ENCODE measurements at regions not wholly inside any gene's neighbourhood (a gene's known extent, or its start where the extent isn't known, plus 50 kb on each side); places are given as distances from the start of the nearest gene placed in this dataset.

DNA sequence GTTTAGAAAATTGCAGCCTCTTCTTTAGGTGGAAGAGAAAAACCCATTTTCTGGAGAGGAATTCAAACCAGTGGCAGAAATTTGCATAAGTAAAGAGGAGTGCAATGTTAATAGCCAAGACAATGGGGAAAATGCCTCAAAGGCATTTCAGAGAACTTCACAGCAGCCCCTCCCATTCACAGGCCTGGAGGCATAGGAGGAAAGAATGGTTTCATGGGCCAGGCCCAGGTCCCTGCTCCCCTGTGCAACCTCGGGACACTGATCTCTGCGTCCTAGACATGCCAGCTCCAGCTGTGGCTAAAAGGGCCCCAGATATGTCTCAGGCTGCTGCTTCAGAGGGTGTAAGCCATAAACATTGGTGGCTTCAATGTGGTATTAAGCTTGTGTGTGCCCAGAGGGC lies 161.8 kb upstream of the CENPE start:
- TF ChIP-seq, protein P1, sequence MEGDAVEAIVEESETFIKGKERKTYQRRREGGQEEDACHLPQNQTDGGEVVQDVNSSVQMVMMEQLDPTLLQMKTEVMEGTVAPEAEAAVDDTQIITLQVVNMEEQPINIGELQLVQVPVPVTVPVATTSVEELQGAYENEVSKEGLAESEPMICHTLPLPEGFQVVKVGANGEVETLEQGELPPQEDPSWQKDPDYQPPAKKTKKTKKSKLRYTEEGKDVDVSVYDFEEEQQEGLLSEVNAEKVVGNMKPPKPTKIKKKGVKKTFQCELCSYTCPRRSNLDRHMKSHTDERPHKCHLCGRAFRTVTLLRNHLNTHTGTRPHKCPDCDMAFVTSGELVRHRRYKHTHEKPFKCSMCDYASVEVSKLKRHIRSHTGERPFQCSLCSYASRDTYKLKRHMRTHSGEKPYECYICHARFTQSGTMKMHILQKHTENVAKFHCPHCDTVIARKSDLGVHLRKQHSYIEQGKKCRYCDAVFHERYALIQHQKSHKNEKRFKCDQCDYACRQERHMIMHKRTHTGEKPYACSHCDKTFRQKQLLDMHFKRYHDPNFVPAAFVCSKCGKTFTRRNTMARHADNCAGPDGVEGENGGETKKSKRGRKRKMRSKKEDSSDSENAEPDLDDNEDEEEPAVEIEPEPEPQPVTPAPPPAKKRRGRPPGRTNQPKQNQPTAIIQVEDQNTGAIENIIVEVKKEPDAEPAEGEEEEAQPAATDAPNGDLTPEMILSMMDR (IDR thresholded peaks at IDR 0.05) = no peak
- Histone ChIP-seq H3K27ac (no peak overlapping the region), H3K4me1 (no peaks in the 10 kb centered on the region), H3K36me3 (no peaks in the 10 kb centered on the region), H3K27me3 (no peaks in the 10 kb centered on the region), H3K9me3 (no peaks in the 10 kb centered on the region), H3K4me3 (no peak overlapping the region)
- no peak for ATAC-seq
- no peak for DNase-seq
- intact Hi-C loops (cut with DNase I) = no loop called here
- 78 to 95% methylated on average over 2 of the region's 2 CpGs for WGBS, 2 donors
- no peak for FAIRE-seq

DNA sequence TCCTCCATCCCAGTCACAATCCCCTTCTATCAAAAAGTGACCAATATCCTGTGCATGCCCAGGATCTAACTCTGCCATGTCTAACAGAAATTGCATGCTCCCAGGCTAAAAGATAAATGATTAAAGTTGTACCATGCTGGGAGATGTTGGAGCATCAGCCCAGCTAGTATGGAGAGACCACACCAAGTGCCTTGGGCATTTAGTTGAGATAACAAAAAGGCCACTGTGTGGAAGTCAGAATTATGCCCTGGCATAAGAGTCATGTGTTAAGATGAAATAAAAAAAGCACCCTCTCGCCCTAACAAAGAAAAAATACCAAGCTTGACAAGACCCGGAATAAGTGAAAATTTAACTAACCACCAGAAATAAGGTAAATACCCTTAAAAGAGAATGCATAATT lies 155.9 kb upstream of the CENPE start:
- FAIRE-seq (no peak), DNase-seq (no peak), ATAC-seq (no peak)
- Histone ChIP-seq H3K27me3 (no peaks in the 10 kb centered on the region), H3K4me3 (no peak overlapping the region), H3K36me3 (no peaks in the 10 kb centered on the region), H3K9me3 (no peaks in the 10 kb centered on the region), H3K4me1 (no peaks in the 10 kb centered on the region), H3K27ac (no peak overlapping the region)
- intact Hi-C loops (cut with DNase I) = no loop called here
- WGBS, 2 donors = 60 to 80% methylated on average over 2 of the region's 2 CpGs
- TF ChIP-seq, protein P1 (IDR thresholded peaks at IDR 0.05) = no peak

DNA sequence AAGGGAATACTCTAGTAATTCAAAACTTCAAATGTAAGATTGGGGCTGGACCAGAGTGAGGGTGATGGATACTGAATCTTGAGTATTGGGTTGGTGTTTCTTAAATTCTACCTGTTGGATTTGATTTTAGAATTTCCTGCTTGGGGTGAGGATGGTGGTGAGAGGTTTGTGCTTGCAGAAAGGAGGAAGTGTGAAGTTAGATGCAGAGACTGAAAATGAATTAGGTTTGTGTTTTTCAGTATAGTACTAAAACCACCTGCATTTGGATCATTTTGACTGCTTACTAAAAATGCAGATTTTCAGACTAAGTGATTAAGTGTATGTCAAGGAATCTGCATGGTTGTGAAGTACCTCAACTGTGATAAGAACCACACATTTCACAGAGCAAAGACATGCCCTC lies 131.5 kb upstream of the CENPE start:
- no peaks in the 10 kb centered on the region for H3K36me3 ChIP-seq
- ATAC-seq (no peak), FAIRE-seq (no peak), DNase-seq (no peak)
- H3K4me3 ChIP-seq = no peak overlapping the region
- H3K27me3 ChIP-seq = no peaks in the 10 kb centered on the region
- no peaks in the 10 kb centered on the region for H3K9me3 ChIP-seq
- intact Hi-C loops (cut with DNase I) = no loop called here
- TF ChIP-seq, protein P1 (IDR thresholded peaks at IDR 0.05) = no peak
- no peak overlapping the region for H3K27ac ChIP-seq
- no peaks in the 10 kb centered on the region for H3K4me1 ChIP-seq

DNA sequence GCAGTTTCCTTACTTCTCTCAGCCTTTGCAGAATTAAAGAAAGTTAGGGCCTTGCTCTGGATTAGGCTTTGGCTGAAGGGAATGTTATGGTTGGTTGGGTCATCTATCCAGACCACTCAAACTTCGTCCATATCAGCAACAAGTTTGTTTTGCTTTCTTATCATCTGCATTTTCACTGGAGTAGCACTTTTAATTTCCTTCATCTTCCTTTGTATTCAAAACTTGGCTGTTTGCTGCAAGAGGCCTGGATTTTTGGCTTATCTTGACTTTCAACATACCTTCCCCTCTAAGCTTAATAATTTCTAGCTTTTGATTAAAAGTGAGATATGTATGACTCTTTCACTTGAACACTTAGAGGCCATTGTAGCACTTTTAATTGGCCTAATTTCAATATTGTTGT lies 126.7 kb upstream of the CENPE start:
- TF ChIP-seq, protein P1 (IDR thresholded peaks at IDR 0.05) = no peak
- Histone ChIP-seq H3K27me3 (no peaks in the 10 kb centered on the region), H3K4me1 (no peaks in the 10 kb centered on the region), H3K4me3 (no peak overlapping the region), H3K27ac (no peak overlapping the region), H3K36me3 (no peaks in the 10 kb centered on the region), H3K9me3 (no peaks in the 10 kb centered on the region)
- DNase-seq = no peak
- 0% methylated on average over 1 of the region's 1 CpG for WGBS, 2 donors
- intact Hi-C loops (cut with DNase I) = no loop called here
- ATAC-seq = no peak
- no peak for FAIRE-seq

DNA sequence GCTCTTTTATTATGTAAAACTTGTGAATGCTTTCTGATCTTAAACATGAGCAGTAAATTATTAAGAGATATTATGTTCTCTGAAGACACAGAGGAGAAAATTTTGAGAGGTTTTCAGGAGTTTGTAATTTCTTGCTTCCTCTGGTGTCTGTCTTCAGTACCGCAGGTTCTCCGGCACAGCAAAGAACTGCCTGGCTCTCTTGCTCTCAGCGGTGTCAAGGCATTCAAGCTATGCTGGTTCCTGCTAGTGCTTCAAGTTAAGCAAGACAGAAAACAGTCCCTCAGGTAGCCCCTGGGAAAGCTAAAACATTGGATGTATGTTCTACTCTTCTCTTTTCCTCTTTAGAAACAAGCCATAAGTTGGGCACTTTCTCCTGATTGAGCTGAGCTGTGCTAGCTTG lies 120.2 kb upstream of the CENPE start:
- Histone ChIP-seq H3K4me1 (no peaks in the 10 kb centered on the region), H3K27ac (no peak overlapping the region), H3K9me3 (no peaks in the 10 kb centered on the region), H3K36me3 (no peaks in the 10 kb centered on the region), H3K4me3 (no peak overlapping the region), H3K27me3 (no peaks in the 10 kb centered on the region)
- intact Hi-C loops (cut with DNase I) = no loop called here
- no peak for ATAC-seq
- no peak for DNase-seq
- TF ChIP-seq, protein P1 (IDR thresholded peaks at IDR 0.05) = no peak
- no peak for FAIRE-seq
- WGBS, 2 donors = 79 to 81% methylated on average over 3 of the region's 3 CpGs
